Right renal pelvis (tissue), 4 donors: ENCODE measurements at regions not wholly inside any gene's neighbourhood (a gene's known extent, or its start where the extent isn't known, plus 50 kb on each side); places are given as distances from the start of the nearest gene placed in this dataset.
"Not testable (repeated sequence)": the region's sequence is repeated elsewhere in the genome, so short reads cannot be mapped to it uniquely, and the experiment has no call there.

Experiments used
- DNase-seq, 4 donors: peaks; one replicate each; pipeline ENCODE4 v3.0.0-alpha.2; 2013; ENCODE audit warnings: low read depth in 4 of 4, low spot score in 3 of 4, missing footprints in 1 of 4

GRCh38 chr10:130963052-130963393 lies 348.5 kb downstream of the TCERG1L start:
- no peak for DNase-seq

- DNase-seq: no peak
These were observed 347.6 kb downstream of the TCERG1L start for GRCh38 chr10:130963786-130964522.

GRCh38 chr10:130964771-130965170 lies 346.8 kb downstream of the TCERG1L start:
- DNase-seq: no peak

GRCh38 chr10:130967161-130967560 lies 344.4 kb downstream of the TCERG1L start:
- no peak for DNase-seq

GRCh38 chr10:130967784-130968183 lies 343.7 kb downstream of the TCERG1L start:
- DNase-seq: no peak

- no peak for DNase-seq
These were observed 343.0 kb downstream of the TCERG1L start for GRCh38 chr10:130968511-130968910.

- DNase-seq: no peak
These were observed 342.6 kb downstream of the TCERG1L start for GRCh38 chr10:130968964-130969363.

GRCh38 chr10:130969700-130970099 lies 341.8 kb downstream of the TCERG1L start:
- no peak for DNase-seq

- no peak for DNase-seq
These were observed 341.0 kb downstream of the TCERG1L start for GRCh38 chr10:130970341-130971122.

- no peak for DNase-seq
These were observed 340.4 kb downstream of the TCERG1L start for GRCh38 chr10:130971123-130971435.

- DNase-seq: no peak
These were observed 338.2 kb downstream of the TCERG1L start for GRCh38 chr10:130973127-130973839.

GRCh38 chr10:130974166-130974565 lies 337.4 kb downstream of the TCERG1L start:
- DNase-seq: no peak

GRCh38 chr10:130975351-130975750 lies 336.2 kb downstream of the TCERG1L start:
- not testable (repeated sequence) for DNase-seq

GRCh38 chr10:130982802-130983201 lies 328.7 kb downstream of the TCERG1L start:
- DNase-seq: no peak

- no peak for DNase-seq
These were observed 327.8 kb downstream of the TCERG1L start for GRCh38 chr10:130983749-130984148.

GRCh38 chr10:130984686-130985085 lies 326.8 kb downstream of the TCERG1L start:
- no peak for DNase-seq

GRCh38 chr10:130985158-130985753 lies 326.3 kb downstream of the TCERG1L start:
- no peak for DNase-seq

- no peak for DNase-seq
These were observed 324.7 kb downstream of the TCERG1L start for GRCh38 chr10:130986846-130987245.

- no peak for DNase-seq
These were observed 324.1 kb downstream of the TCERG1L start for GRCh38 chr10:130987401-130987800.

- no peak for DNase-seq
These were observed 321.8 kb downstream of the TCERG1L start for GRCh38 chr10:130989670-130990232.

GRCh38 chr10:130990486-130990885 lies 321.0 kb downstream of the TCERG1L start:
- DNase-seq: no peak
